Stimulated activated memory B cell treated with anti-CD40 and anti-IgM and Interleukin-4, amounts not matched to agents 10 μg/mL and 1 μg/mL and 100 μg/mL, for 72 hours (primary cell): ENCODE measurements at regions not wholly inside any gene's neighbourhood (a gene's known extent, or its start where the extent isn't known, plus 50 kb on each side); places are given as distances from the start of the nearest gene placed in this dataset.

Experiments
- ATAC-seq: fragments of 150-1000 bp; cut with Tn5 transposase; 2 replicates; pipeline ENCODE4 v1.10.0; 2021
- H3K27ac Mint-ChIP-seq: one replicate; pipeline ENCODE4 v1.8.0; 2022; ENCODE audit warnings: mild to moderate bottlenecking, mixed read lengths
- H3K27me3 Mint-ChIP-seq: one replicate; pipeline ENCODE4 v1.8.0; 2022; ENCODE audit warnings: mixed read lengths
- H3K36me3 Mint-ChIP-seq: one replicate; pipeline ENCODE4 v1.8.0; 2022; ENCODE audit warnings: mixed read lengths
- H3K4me1 Mint-ChIP-seq: one replicate; pipeline ENCODE4 v1.8.0; 2022; ENCODE audit warnings: mixed read lengths
- H3K4me3 Mint-ChIP-seq: one replicate; pipeline ENCODE4 v1.8.0; 2022; ENCODE audit warnings: mild to moderate bottlenecking, moderate library complexity, mixed read lengths
- H3K9me3 Mint-ChIP-seq: one replicate; pipeline ENCODE4 v1.8.0; 2022; ENCODE audit warnings: mixed read lengths

DNA sequence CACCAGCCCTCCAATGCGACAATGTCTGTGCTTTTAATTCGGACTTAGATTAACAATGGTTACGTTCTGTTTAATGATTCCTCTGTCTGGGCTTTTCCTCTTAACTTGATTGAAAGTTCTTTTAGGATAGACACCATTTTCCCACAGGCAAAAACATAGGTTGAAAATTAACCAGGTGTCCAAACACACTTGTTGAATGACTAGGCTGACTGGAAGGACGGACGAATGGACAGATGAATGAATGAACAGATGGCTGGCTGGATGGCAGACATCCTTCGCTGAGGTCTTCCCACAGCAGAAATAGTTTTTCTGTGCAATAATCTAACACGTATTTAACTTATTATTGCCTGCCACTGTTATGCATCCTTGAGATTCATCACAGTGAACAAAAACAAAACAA is 298.8 kb downstream of the SRBD1 start:
- Mint-ChIP-seq H3K4me3 (no peak overlapping the region), H3K4me1 (no peaks in the 10 kb centered on the region), H3K27ac (no peak overlapping the region), H3K36me3 (no peaks in the 10 kb centered on the region), H3K27me3 (peaks cover 25% of the 10 kb centered on the region), H3K9me3 (peaks cover 8% of the 10 kb centered on the region)
- ATAC-seq: no peak

GRCh38 chr2:45311559-45311958 is 299.5 kb downstream of the SRBD1 start:
- no peak overlapping the region for H3K4me3 Mint-ChIP-seq
- peaks cover 8% of the 10 kb centered on the region for H3K9me3 Mint-ChIP-seq
- no peak for ATAC-seq
- H3K27me3 Mint-ChIP-seq: peaks cover 26% of the 10 kb centered on the region
- H3K4me1 Mint-ChIP-seq: no peaks in the 10 kb centered on the region
- no peaks in the 10 kb centered on the region for H3K36me3 Mint-ChIP-seq
- no peak overlapping the region for H3K27ac Mint-ChIP-seq

DNA sequence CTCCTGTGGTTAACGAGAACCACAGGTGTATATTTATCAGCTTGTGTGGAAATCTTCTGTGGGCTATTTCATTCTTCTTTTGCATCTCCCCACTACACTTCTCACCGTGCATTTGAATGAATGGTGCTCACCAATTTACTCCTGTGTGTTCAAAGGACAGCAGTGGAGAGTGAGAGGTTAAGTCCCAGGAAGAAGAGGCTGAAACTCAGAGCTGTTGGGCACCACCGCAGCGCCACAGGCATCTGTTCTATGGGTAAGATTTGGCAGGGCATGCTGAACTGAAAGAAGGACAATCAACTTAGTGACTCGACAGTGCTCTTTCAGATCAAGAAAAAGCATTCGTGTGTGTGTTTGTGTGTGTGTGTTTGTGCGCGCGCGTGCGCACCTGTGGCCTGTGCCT is 297.9 kb upstream of the SIX2 start:
- H3K27me3 Mint-ChIP-seq: peaks cover 61% of the 10 kb centered on the region

GRCh38 chr2:45305599-45305998 is 296.3 kb upstream of the SIX2 start:
- no peaks in the 10 kb centered on the region for H3K4me1 Mint-ChIP-seq
- ATAC-seq: no peak
- H3K36me3 Mint-ChIP-seq: no peaks in the 10 kb centered on the region
- no peak overlapping the region for H3K4me3 Mint-ChIP-seq
- H3K9me3 Mint-ChIP-seq: peaks cover 4% of the 10 kb centered on the region
- H3K27ac Mint-ChIP-seq: no peak overlapping the region
- peaks cover 55% of the 10 kb centered on the region for H3K27me3 Mint-ChIP-seq

More for the DNA sequence above, 297.9 kb upstream of the SIX2 start:
- H3K4me1 Mint-ChIP-seq: no peaks in the 10 kb centered on the region
- H3K27ac Mint-ChIP-seq: no peak overlapping the region
- H3K9me3 Mint-ChIP-seq: peaks cover 8% of the 10 kb centered on the region
- no peak overlapping the region for H3K4me3 Mint-ChIP-seq
- no peak for ATAC-seq
- no peaks in the 10 kb centered on the region for H3K36me3 Mint-ChIP-seq

DNA sequence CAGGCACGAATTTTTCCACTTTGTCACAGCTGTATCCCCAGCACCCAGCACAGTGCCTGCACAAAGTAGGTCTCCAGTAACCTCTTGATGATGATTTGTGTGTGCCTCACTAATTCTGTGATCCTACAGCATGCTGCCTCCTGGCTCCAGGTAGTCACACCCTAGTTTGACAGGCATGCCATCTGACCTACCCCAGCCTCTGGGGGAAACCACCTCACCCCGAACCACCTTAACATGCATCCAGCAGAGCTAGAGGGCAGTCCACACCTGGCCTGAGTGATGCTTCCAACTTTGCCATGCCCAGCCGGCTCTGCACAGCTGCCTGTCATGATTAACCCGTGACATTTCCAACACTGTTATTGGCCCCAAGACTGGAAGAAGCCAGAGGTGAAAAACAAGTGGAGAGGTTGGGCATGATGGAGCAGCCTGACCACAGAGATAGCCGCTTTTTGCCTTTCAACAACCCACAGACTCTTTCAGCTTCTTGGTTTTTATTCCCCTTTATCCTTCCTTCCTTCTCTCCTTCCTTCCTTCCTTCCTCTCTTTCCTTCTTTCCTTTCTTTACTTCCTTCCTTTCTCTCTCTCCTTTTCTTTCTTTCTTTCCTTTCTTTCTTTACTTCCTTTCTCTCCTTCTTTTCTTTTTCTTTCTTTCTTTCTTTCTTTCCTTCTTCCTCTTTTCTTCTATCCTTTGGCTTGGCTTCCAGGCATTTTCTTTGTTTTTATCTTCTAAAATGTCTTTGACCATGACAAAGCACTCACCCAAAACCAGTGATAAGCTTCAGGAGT is 294.4 kb upstream of the SIX2 start:
- H3K4me3 Mint-ChIP-seq: no peak overlapping the region
- H3K27me3 Mint-ChIP-seq: peaks cover 42% of the 10 kb centered on the region
- ATAC-seq: no peak
- H3K36me3 Mint-ChIP-seq: no peaks in the 10 kb centered on the region
- H3K4me1 Mint-ChIP-seq: no peaks in the 10 kb centered on the region
- no peak overlapping the region for H3K27ac Mint-ChIP-seq
- H3K9me3 Mint-ChIP-seq: no peaks in the 10 kb centered on the region

DNA sequence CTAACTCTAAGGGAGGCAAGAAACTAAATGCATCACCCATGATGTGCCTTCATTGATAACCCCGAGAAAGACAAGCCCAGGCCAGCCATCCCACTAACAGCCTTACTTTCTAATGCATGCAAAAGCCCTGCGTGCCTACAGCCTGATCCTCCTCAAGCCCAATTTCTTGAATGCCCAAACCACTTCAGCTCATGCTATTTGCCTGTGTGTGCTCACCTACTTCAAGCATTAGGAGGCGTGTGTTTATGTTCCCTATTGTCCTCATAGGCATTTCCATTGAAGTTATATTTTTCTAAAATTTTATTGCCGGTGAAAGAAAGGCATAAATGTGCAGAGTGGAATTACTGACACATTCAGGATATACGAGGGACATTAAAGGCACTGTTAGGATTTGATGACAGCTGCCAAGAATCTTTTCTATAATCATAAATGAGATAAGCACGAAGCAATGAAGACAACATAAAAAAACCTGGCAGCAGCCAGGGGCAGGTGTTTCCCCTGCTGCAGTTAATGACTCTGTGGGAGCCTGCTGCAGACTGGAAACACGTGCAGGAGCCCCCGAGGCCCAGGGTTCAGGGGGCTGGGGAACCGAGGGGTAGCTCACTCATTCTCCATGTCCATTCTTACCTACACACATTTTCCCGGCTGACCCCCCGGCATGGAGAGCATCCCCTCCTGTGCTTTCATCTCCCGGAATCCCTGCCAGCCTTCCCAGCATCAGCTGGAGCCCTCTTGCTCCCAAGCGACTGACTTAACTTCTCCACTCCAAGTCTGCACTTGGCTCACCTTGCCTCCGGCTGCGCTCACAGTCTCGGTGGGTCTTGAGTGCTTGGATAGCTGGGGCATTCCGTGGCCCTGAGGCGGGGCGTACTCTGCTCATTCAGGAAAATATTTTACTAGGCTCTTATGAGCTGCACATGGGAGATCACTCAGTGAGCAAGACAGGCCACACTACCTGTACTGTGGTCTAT is 292.3 kb upstream of the SIX2 start:
- Mint-ChIP-seq H3K4me3 (no peak overlapping the region), H3K9me3 (no peaks in the 10 kb centered on the region), H3K27me3 (peaks cover 55% of the 10 kb centered on the region), H3K4me1 (no peaks in the 10 kb centered on the region), H3K36me3 (no peaks in the 10 kb centered on the region), H3K27ac (no peak overlapping the region)
- no peak for ATAC-seq

GRCh38 chr2:45300026-45300750 is 290.9 kb upstream of the SIX2 start:
- ATAC-seq: no peak
- Mint-ChIP-seq H3K9me3 (no peaks in the 10 kb centered on the region), H3K27me3 (peaks cover 51% of the 10 kb centered on the region), H3K27ac (no peak overlapping the region), H3K4me3 (no peak overlapping the region), H3K4me1 (no peaks in the 10 kb centered on the region), H3K36me3 (no peaks in the 10 kb centered on the region)

GRCh38 chr2:45299361-45299760 is 290.1 kb upstream of the SIX2 start:
- ATAC-seq: no peak
- Mint-ChIP-seq H3K4me3 (no peak overlapping the region), H3K9me3 (no peaks in the 10 kb centered on the region), H3K4me1 (no peaks in the 10 kb centered on the region), H3K27me3 (peaks cover 50% of the 10 kb centered on the region), H3K36me3 (no peaks in the 10 kb centered on the region), H3K27ac (no peak overlapping the region)

GRCh38 chr2:45293182-45293581 is 283.9 kb upstream of the SIX2 start:
- Mint-ChIP-seq H3K36me3 (no peaks in the 10 kb centered on the region), H3K9me3 (no peaks in the 10 kb centered on the region), H3K4me3 (no peak overlapping the region), H3K4me1 (no peaks in the 10 kb centered on the region), H3K27me3 (peaks cover 37% of the 10 kb centered on the region), H3K27ac (no peak overlapping the region)
- ATAC-seq: no peak

DNA sequence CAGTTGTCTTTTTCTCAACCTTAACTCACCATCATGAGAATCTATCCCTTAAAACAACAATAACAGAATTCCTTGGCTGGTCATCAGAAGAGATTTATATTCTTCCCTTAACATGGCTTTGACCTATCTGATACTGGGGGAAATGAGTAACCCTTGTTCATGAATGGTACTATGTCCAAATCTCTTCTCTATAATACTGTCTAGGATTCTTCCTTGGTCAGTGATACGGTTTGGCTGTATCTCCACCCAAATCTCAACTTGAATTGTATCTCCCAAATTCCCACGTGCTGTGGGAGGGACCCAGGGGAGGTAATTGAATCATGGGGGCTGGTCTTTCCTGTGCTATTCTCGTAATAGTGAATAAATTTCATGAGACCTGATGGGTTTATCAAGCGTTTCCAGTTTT is 282.0 kb upstream of the SIX2 start:
- ATAC-seq: no peak
- Mint-ChIP-seq H3K4me3 (no peak overlapping the region), H3K27ac (no peak overlapping the region), H3K4me1 (no peaks in the 10 kb centered on the region), H3K27me3 (peaks cover 40% of the 10 kb centered on the region), H3K36me3 (no peaks in the 10 kb centered on the region), H3K9me3 (no peaks in the 10 kb centered on the region)

DNA sequence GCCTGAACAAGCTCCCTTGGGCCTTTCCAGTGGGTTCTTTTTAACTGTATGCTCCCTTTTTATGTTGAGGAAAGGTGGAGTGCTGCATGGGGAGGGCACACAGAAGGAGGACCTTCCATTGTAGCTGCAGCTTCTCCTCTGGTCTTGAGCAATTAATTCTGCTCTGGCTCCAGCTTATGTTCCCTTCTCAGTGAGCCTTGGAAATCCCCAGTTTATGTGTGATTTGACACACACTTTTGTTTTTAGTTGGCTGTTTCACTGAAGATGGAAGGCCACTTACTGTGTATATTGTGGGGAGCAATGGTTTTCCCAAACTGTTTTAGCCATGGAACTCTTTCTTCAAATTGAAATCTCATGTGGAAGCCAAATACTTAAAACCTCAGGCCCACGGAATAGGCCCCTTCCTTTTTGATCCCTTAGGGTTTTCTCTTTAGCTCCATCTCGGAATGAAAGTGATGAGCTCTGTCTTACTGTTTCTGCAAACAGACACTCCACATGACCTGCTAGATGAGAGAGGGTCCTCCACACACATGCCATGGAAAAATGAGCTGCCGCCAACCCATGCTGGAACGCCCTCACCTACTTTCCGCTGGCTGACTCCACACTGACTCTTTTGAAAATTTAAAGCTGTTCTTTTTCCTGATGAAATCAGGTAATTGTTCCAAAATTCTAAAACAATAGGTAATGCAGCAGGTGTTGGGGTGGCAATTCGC is 280.9 kb upstream of the SIX2 start:
- Mint-ChIP-seq H3K4me3 (no peak overlapping the region), H3K27ac (no peak overlapping the region), H3K9me3 (no peaks in the 10 kb centered on the region), H3K36me3 (no peaks in the 10 kb centered on the region), H3K4me1 (no peaks in the 10 kb centered on the region), H3K27me3 (peaks cover 40% of the 10 kb centered on the region)
- no peak for ATAC-seq

GRCh38 chr2:45288532-45289417 is 279.5 kb upstream of the SIX2 start:
- Mint-ChIP-seq H3K27ac (no peak overlapping the region), H3K4me1 (no peaks in the 10 kb centered on the region), H3K36me3 (no peaks in the 10 kb centered on the region), H3K27me3 (peaks cover 40% of the 10 kb centered on the region), H3K4me3 (no peak overlapping the region), H3K9me3 (no peaks in the 10 kb centered on the region)
- no peak for ATAC-seq

DNA sequence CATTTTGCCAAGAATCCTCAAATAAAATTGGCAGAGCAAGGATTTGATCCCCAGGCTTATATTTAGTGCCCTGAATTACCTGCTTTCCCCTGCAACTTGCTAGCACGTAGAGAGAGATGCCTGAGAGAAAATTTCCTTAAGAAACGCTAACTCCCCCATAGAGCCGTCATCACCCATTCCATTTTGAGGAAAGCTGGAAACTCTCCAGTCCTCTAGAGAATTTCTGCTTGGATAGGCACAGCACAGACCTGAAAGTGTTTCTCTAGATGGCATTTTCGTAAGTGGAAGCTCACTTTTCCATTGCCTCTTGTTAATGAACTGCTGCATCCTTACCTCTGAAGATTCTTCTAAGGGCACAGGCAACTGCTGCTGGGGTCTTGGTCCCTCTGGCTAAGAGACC is 277.8 kb upstream of the SIX2 start:
- ATAC-seq: no peak
- H3K9me3 Mint-ChIP-seq: no peaks in the 10 kb centered on the region
- peaks cover 41% of the 10 kb centered on the region for H3K27me3 Mint-ChIP-seq
- H3K4me1 Mint-ChIP-seq: no peaks in the 10 kb centered on the region
- H3K27ac Mint-ChIP-seq: no peak overlapping the region
- no peaks in the 10 kb centered on the region for H3K36me3 Mint-ChIP-seq
- no peak overlapping the region for H3K4me3 Mint-ChIP-seq

DNA sequence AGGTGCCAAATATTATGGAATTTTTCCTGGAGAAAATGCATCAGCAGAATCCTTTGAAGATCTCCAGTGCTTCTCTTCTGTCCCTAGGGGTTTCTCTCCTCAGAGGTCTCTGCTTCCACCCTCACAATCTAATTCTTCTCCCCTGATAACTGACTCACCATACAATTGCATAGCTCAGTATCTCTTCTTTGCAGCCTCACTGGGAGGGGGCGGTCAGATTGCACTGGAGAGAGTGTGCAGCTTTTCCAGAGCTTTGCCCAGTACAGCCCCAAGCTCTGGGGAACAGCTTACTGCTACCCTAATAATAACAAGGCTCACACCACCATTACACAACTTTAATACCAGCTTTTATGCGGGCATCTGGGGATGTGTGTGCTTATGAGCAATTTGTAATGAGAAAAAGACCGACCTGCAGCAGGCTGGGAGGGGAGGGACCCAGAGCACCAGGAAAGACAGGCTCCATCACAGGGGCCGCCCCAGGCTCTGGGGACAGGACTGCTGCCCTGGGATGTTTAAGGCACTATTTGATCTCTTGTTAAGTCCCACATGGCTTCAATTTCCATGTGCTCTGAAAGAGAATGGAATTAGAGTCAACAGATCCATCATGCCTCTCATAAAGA is 276.6 kb upstream of the SIX2 start:
- no peaks in the 10 kb centered on the region for H3K9me3 Mint-ChIP-seq
- no peaks in the 10 kb centered on the region for H3K4me1 Mint-ChIP-seq
- no peak overlapping the region for H3K27ac Mint-ChIP-seq
- H3K4me3 Mint-ChIP-seq: no peak overlapping the region
- no peaks in the 10 kb centered on the region for H3K36me3 Mint-ChIP-seq
- peaks cover 42% of the 10 kb centered on the region for H3K27me3 Mint-ChIP-seq
- no peak for ATAC-seq
